OCI-LY7 (cell line): ENCODE measurements at regions not wholly inside any gene's neighbourhood (a gene's known extent, or its start where the extent isn't known, plus 50 kb on each side); places are given as distances from the start of the nearest gene placed in this dataset.

ENCODE experiments used
- EZH2phosphoT487 ChIP-seq: fragments of 200-600 bp; sonication (generic); IDR thresholded peaks from 2 replicates; pipeline ENCODE4 v1.6.1; 2018; ENCODE audit warnings: low read depth, borderline replicate concordance, mild to moderate bottlenecking, mixed run types, antibody characterized with exemption, low read length, moderate library complexity, mixed read lengths
- TF ChIP-seq, protein P1 (sequence below): fragments of 200-600 bp; sonication (generic); conservative IDR thresholded peaks from 2 replicates; pipeline ENCODE4 v1.5.1; 2014; ENCODE audit warnings: mild to moderate bottlenecking, antibody characterized with exemption, low read length, moderate library complexity, mixed read lengths

DNA sequence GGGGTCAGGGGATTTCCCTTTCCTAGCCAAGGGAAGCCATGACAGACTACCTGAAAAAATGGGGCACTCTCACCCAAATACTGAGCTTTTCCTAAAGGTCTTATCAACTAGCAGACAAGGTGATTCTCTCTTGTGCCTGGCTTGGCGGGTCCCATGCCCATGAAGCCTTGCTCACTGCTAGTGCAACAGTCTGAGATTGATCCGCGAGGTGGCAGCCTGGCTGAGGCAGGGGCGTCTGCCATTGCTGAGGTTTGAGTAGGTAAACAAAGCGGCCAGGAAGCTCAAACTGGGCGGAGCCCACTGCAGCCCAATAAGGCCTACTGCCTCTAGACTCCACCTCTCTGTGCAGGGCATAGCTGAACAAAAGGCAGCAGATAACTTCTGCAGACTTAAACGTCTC is 152.6 kb upstream of the PMFBP1 start:
- TF ChIP-seq, protein P1, sequence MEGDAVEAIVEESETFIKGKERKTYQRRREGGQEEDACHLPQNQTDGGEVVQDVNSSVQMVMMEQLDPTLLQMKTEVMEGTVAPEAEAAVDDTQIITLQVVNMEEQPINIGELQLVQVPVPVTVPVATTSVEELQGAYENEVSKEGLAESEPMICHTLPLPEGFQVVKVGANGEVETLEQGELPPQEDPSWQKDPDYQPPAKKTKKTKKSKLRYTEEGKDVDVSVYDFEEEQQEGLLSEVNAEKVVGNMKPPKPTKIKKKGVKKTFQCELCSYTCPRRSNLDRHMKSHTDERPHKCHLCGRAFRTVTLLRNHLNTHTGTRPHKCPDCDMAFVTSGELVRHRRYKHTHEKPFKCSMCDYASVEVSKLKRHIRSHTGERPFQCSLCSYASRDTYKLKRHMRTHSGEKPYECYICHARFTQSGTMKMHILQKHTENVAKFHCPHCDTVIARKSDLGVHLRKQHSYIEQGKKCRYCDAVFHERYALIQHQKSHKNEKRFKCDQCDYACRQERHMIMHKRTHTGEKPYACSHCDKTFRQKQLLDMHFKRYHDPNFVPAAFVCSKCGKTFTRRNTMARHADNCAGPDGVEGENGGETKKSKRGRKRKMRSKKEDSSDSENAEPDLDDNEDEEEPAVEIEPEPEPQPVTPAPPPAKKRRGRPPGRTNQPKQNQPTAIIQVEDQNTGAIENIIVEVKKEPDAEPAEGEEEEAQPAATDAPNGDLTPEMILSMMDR: no peak
- no peak for TF ChIP-seq EZH2phosphoT487
